Neural cell (in vitro differentiated cells): ENCODE measurements at regions not wholly inside any gene's neighbourhood (a gene's known extent, or its start where the extent isn't known, plus 50 kb on each side); places are given as distances from the start of the nearest gene placed in this dataset.

Experiments
- H2AFZ ChIP-seq: fragments of 200-600, 300-800 bp; sonication (generic), shearing (Covaris generic); 2 replicates; pipeline ENCODE4 v1.6.0; 2014; ENCODE audit warnings: low read depth, mild to moderate bottlenecking, antibody characterized with exemption, low read length, moderate library complexity
- H3F3A ChIP-seq: fragments of 200-600 bp; shearing (Covaris generic); 2 replicates; pipeline ENCODE4 v1.6.1; 2016; ENCODE audit warnings: mild to moderate bottlenecking, moderate library complexity, mixed read lengths, antibody characterized with exemption, low read length; ENCODE audit not compliant: insufficient read depth, poor library complexity, severe bottlenecking
- H3K27ac ChIP-seq: fragments of 200-600, 300-800 bp; sonication (generic), shearing (Covaris generic); 2 replicates; pipeline ENCODE4 v1.5.1; 2014; ENCODE audit warnings: mild to moderate bottlenecking, low read length, moderate library complexity
- H3K27me3 ChIP-seq: fragments of 300-800, 200-600 bp; sonication (generic), shearing (Covaris generic); 2 replicates; pipeline ENCODE4 v1.6.0; 2014; ENCODE audit warnings: mild to moderate bottlenecking, low read depth, low read length, moderate library complexity; ENCODE audit not compliant: insufficient read depth
- H3K36me3 ChIP-seq: fragments of 300-800, 200-600 bp; sonication (generic), shearing (Covaris generic); 2 replicates; pipeline ENCODE4 v1.5.1; 2014; ENCODE audit warnings: mild to moderate bottlenecking, antibody characterized with exemption, low read length, moderate library complexity; ENCODE audit not compliant: insufficient read depth
- H3K4me2 ChIP-seq: fragments of 300-800, 200-600 bp; sonication (generic), shearing (Covaris generic); 2 replicates; pipeline ENCODE4 v1.6.0; 2014; ENCODE audit warnings: mild to moderate bottlenecking, low read length
- H3K4me3 ChIP-seq: fragments of 300-800, 200-600 bp; sonication (generic), shearing (Covaris generic); 2 replicates; pipeline ENCODE4 v1.5.1; 2014; ENCODE audit warnings: mild to moderate bottlenecking, low read length, moderate library complexity
- H3K79me2 ChIP-seq: fragments of 200-600 bp; shearing (Covaris generic); replicated peaks from 2 replicates; pipeline ENCODE4 v1.6.0; 2014; ENCODE audit warnings: mild to moderate bottlenecking, low read length, moderate library complexity; ENCODE audit not compliant: insufficient read depth
- H3K9ac ChIP-seq: fragments of 300-800, 200-600 bp; sonication (generic), shearing (Covaris generic); 2 replicates; pipeline ENCODE4 v1.6.1; 2016; ENCODE audit warnings: mild to moderate bottlenecking, low read length, mixed read lengths
- H3K9me2 ChIP-seq: fragments of 200-600 bp; shearing (Covaris generic); 2 replicates; pipeline ENCODE4 v1.6.1; 2016; ENCODE audit warnings: mild to moderate bottlenecking, low read length, mixed read lengths; ENCODE audit not compliant: insufficient read depth
- H3K9me3 ChIP-seq: fragments of 200-600, 300-800 bp; sonication (generic), shearing (Covaris generic); 2 replicates; pipeline ENCODE4 v1.6.1; 2016; ENCODE audit warnings: mild to moderate bottlenecking, mixed run types, low read length, moderate library complexity, mixed read lengths
- H4K20me1 ChIP-seq: fragments of 200-600 bp; shearing (Covaris generic); 2 replicates; pipeline ENCODE4 v1.6.1; 2016; ENCODE audit warnings: mild to moderate bottlenecking, mixed run types; ENCODE audit not compliant: insufficient read depth
- EP300 ChIP-seq: fragments of 450-650 bp; conservative IDR thresholded peaks from 2 replicates; pipeline ENCODE4 v1.6.1; 2014; ENCODE audit warnings: antibody characterized with exemption, mild to moderate bottlenecking, moderate library complexity; ENCODE audit not compliant: poor library complexity, severe bottlenecking
- EZH2 ChIP-seq: fragments of 200-600, 300-800 bp; shearing (Covaris generic), sonication (generic); IDR thresholded peaks from 2 replicates; pipeline ENCODE4 v1.6.1; 2014; ENCODE audit warnings: antibody characterized with exemption, low read length, borderline replicate concordance, mild to moderate bottlenecking; ENCODE audit not compliant: insufficient read depth, poor library complexity, severe bottlenecking
- MXI1 ChIP-seq: fragments of 450-650 bp; conservative IDR thresholded peaks from 2 replicates; pipeline ENCODE4 v1.6.1; 2014; ENCODE audit warnings: antibody characterized with exemption, mild to moderate bottlenecking; ENCODE audit not compliant: poor library complexity, severe bottlenecking
- POLR2AphosphoS5 ChIP-seq: IDR thresholded peaks from 2 replicates; pipeline ENCODE4 v1.6.1; 2012
- RAD21 ChIP-seq: fragments of 450-650 bp; conservative IDR thresholded peaks from 2 replicates; pipeline ENCODE4 v1.6.1; 2014; ENCODE audit warnings: antibody characterized with exemption, mild to moderate bottlenecking, moderate library complexity
- SMC3 ChIP-seq: fragments of 450-650 bp; conservative IDR thresholded peaks from 2 replicates; pipeline ENCODE4 v1.6.1; 2014; ENCODE audit warnings: antibody characterized with exemption, mild to moderate bottlenecking, moderate library complexity; ENCODE audit not compliant: poor library complexity
- TAF1 ChIP-seq: IDR thresholded peaks from 2 replicates; pipeline ENCODE4 v1.6.1; 2012; ENCODE audit warnings: low read depth
- TF ChIP-seq, protein P1 (sequence below): fragments of 450-650 bp; IDR thresholded peaks from 2 replicates; pipeline ENCODE4 v1.5.1; 2014; ENCODE audit warnings: antibody characterized with exemption, mild to moderate bottlenecking, moderate library complexity; ENCODE audit not compliant: poor library complexity, severe bottlenecking
- TF ChIP-seq, protein P2 (sequence below): IDR thresholded peaks from 2 replicates; pipeline ENCODE4 v1.6.1; 2012; ENCODE audit warnings: borderline replicate concordance

DNA sequence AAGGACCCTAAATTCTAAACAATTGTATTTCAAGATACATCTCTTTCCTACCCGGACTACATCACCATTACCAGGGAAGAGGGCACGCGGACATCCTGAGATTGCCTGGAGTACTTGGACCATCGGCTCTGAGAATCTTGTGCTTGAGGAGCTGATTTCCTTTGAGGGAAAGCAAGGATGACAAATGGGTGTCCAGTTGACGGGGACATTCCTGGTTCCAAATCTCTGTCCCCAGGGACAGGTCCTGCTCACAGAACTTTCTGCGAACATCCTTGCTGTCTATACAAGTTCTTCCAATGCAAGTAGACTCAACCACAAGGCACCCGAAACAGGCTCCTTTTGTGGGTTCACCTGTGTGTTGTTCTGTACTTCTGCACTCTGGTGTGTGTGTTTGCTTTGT, 289.5 kb upstream of the MYT1L start:
- Histone ChIP-seq H3K9me3 (no peaks in the 10 kb centered on the region), H3K9ac (no peak overlapping the region), H3K4me2 (no peak overlapping the region), H3K27me3 (no peaks in the 10 kb centered on the region), H3K79me2 (no peaks in the 10 kb centered on the region), H3K9me2 (no peaks in the 10 kb centered on the region), H3F3A (no peaks in the 10 kb centered on the region), H4K20me1 (no peaks in the 10 kb centered on the region), H3K36me3 (no peaks in the 10 kb centered on the region), H3K4me3 (no peak overlapping the region), H2AFZ (no peak overlapping the region), H3K27ac (no peak overlapping the region)
- TF ChIP-seq POLR2AphosphoS5 = no peak
- TF ChIP-seq, protein P1, sequence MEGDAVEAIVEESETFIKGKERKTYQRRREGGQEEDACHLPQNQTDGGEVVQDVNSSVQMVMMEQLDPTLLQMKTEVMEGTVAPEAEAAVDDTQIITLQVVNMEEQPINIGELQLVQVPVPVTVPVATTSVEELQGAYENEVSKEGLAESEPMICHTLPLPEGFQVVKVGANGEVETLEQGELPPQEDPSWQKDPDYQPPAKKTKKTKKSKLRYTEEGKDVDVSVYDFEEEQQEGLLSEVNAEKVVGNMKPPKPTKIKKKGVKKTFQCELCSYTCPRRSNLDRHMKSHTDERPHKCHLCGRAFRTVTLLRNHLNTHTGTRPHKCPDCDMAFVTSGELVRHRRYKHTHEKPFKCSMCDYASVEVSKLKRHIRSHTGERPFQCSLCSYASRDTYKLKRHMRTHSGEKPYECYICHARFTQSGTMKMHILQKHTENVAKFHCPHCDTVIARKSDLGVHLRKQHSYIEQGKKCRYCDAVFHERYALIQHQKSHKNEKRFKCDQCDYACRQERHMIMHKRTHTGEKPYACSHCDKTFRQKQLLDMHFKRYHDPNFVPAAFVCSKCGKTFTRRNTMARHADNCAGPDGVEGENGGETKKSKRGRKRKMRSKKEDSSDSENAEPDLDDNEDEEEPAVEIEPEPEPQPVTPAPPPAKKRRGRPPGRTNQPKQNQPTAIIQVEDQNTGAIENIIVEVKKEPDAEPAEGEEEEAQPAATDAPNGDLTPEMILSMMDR = no peak
- no peak for TF ChIP-seq MXI1
- no peak for TF ChIP-seq TAF1
- TF ChIP-seq SMC3 = no peak
- no peak for TF ChIP-seq RAD21
- TF ChIP-seq EZH2 = no peak
- no peak for TF ChIP-seq EP300
- TF ChIP-seq, protein P2, sequence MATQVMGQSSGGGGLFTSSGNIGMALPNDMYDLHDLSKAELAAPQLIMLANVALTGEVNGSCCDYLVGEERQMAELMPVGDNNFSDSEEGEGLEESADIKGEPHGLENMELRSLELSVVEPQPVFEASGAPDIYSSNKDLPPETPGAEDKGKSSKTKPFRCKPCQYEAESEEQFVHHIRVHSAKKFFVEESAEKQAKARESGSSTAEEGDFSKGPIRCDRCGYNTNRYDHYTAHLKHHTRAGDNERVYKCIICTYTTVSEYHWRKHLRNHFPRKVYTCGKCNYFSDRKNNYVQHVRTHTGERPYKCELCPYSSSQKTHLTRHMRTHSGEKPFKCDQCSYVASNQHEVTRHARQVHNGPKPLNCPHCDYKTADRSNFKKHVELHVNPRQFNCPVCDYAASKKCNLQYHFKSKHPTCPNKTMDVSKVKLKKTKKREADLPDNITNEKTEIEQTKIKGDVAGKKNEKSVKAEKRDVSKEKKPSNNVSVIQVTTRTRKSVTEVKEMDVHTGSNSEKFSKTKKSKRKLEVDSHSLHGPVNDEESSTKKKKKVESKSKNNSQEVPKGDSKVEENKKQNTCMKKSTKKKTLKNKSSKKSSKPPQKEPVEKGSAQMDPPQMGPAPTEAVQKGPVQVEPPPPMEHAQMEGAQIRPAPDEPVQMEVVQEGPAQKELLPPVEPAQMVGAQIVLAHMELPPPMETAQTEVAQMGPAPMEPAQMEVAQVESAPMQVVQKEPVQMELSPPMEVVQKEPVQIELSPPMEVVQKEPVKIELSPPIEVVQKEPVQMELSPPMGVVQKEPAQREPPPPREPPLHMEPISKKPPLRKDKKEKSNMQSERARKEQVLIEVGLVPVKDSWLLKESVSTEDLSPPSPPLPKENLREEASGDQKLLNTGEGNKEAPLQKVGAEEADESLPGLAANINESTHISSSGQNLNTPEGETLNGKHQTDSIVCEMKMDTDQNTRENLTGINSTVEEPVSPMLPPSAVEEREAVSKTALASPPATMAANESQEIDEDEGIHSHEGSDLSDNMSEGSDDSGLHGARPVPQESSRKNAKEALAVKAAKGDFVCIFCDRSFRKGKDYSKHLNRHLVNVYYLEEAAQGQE = no peak

DNA sequence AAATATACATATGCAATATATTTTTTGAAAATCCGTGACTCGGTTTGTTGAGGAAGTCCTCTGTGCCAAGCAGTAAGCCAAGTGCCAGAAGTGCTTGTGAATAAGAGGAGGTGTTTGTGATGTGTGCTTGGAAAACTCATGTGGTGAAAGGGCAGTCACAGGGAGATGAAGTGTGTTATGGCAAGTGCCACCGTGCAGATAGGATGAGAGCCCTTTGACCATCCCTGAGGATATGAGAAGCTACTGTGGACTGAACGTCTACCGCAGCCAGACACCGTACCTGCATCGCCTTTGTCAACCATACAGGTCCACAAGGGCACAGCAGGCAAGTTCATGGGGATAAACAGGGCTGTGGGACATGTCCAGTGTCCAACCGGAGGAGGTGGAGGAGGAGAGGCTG, 288.9 kb upstream of the MYT1L start:
- Histone ChIP-seq H3K4me3 (no peak overlapping the region), H3K9me2 (no peaks in the 10 kb centered on the region), H3K4me2 (no peak overlapping the region), H3F3A (no peaks in the 10 kb centered on the region), H3K9me3 (no peaks in the 10 kb centered on the region), H3K27ac (no peak overlapping the region), H3K9ac (no peak overlapping the region), H3K36me3 (no peaks in the 10 kb centered on the region), H3K27me3 (no peaks in the 10 kb centered on the region), H4K20me1 (no peaks in the 10 kb centered on the region), H3K79me2 (no peaks in the 10 kb centered on the region), H2AFZ (no peak overlapping the region)
- TF ChIP-seq, protein P1 = no peak
- no peak for TF ChIP-seq POLR2AphosphoS5
- no peak for TF ChIP-seq MXI1
- TF ChIP-seq EP300 = no peak
- TF ChIP-seq RAD21 = no peak
- no peak for TF ChIP-seq TAF1
- TF ChIP-seq, protein P2 = no peak
- no peak for TF ChIP-seq EZH2
